ENCODE measurements at regions not wholly inside any gene's neighbourhood (a gene's known extent, or its start where the extent isn't known, plus 50 kb on each side); places are given as distances from the start of the nearest gene placed in this dataset.

DNA sequence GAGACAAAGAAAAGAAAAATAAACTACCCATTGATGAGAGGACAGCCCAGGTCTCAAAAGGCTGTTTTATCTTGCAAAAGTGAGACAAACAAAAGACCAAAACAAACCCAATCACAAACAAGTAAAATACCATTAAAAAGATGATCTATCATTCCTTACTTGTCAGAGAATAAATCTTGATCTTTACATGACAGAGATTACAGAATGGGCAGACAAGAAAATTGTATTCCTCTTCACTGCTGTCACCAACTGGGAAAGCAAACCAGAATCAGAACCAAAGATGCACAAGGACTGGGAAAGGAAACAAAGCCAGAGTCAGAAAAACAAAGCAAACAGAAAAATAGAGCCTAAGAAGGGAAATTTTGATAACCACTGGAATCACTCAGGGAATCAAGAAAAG, 444.0 kb upstream of the PDE3A start:
- Mint-ChIP-seq H3K27me3 (ENCODE audit: unreplicated experiment) (no peaks in the 10 kb centered on the region), H3K9me3 (ENCODE audit: unreplicated experiment) (peaks cover 2% of the 10 kb centered on the region), H3K36me3 (ENCODE audit: unreplicated experiment) (no peaks in the 10 kb centered on the region), H3K4me3 (ENCODE audit: unreplicated experiment) (no peak overlapping the region), H3K27ac (ENCODE audit: unreplicated experiment) (no peak overlapping the region), H3K4me1 (ENCODE audit: low read depth, unreplicated experiment) (peaks cover 12% of the 10 kb centered on the region)
- TF ChIP-seq, protein P1, sequence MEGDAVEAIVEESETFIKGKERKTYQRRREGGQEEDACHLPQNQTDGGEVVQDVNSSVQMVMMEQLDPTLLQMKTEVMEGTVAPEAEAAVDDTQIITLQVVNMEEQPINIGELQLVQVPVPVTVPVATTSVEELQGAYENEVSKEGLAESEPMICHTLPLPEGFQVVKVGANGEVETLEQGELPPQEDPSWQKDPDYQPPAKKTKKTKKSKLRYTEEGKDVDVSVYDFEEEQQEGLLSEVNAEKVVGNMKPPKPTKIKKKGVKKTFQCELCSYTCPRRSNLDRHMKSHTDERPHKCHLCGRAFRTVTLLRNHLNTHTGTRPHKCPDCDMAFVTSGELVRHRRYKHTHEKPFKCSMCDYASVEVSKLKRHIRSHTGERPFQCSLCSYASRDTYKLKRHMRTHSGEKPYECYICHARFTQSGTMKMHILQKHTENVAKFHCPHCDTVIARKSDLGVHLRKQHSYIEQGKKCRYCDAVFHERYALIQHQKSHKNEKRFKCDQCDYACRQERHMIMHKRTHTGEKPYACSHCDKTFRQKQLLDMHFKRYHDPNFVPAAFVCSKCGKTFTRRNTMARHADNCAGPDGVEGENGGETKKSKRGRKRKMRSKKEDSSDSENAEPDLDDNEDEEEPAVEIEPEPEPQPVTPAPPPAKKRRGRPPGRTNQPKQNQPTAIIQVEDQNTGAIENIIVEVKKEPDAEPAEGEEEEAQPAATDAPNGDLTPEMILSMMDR (IDR thresholded peaks at IDR 0.05; ENCODE audit: partially characterized antibody, unreplicated experiment): no peak
- DNase-seq: no peak

GRCh38 chr12:19925841-19926240, 442.5 kb upstream of the PDE3A start:
- Mint-ChIP-seq H3K36me3 (ENCODE audit: unreplicated experiment) (no peaks in the 10 kb centered on the region), H3K4me1 (ENCODE audit: low read depth, unreplicated experiment) (peaks cover 12% of the 10 kb centered on the region), H3K9me3 (ENCODE audit: unreplicated experiment) (peaks cover 2% of the 10 kb centered on the region), H3K27me3 (ENCODE audit: unreplicated experiment) (no peaks in the 10 kb centered on the region), H3K27ac (ENCODE audit: unreplicated experiment) (peak overlapping the region; percentile 67), H3K4me3 (ENCODE audit: unreplicated experiment) (peak overlapping the region; percentile 20)
- DNase-seq: no peak
- TF ChIP-seq, protein P1 (IDR thresholded peaks at IDR 0.05; ENCODE audit: partially characterized antibody, unreplicated experiment): no peak

DNA sequence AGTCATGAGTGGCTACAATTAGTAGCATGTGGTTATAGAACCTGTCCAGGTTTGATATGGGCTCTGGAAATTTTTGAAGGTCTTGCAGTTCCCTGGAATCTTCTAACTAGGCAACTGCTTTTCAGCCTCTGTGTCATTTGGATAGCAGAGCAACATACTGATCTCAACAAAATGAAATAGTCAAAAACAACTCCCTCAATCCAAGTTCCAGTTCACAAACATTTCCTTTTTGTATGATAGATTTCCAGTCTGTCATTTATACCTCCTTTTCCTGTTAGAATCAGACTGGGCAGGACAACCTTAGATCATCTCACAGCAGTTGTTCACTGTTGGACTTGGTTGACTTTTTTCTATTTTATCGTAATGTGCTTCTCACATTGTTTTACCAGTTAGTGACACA, 442.1 kb upstream of the PDE3A start:
- H3K27me3 Mint-ChIP-seq (ENCODE audit: unreplicated experiment): no peaks in the 10 kb centered on the region
- DNase-seq: no peak
- H3K36me3 Mint-ChIP-seq (ENCODE audit: unreplicated experiment): no peaks in the 10 kb centered on the region
- peaks cover 2% of the 10 kb centered on the region for H3K9me3 Mint-ChIP-seq (ENCODE audit: unreplicated experiment)
- TF ChIP-seq, protein P1 (IDR thresholded peaks at IDR 0.05; ENCODE audit: partially characterized antibody, unreplicated experiment): no peak
- H3K27ac Mint-ChIP-seq (ENCODE audit: unreplicated experiment): peak overlapping the region; percentile 67
- H3K4me1 Mint-ChIP-seq (ENCODE audit: low read depth, unreplicated experiment): peaks cover 12% of the 10 kb centered on the region
- no peak overlapping the region for H3K4me3 Mint-ChIP-seq (ENCODE audit: unreplicated experiment)

DNA sequence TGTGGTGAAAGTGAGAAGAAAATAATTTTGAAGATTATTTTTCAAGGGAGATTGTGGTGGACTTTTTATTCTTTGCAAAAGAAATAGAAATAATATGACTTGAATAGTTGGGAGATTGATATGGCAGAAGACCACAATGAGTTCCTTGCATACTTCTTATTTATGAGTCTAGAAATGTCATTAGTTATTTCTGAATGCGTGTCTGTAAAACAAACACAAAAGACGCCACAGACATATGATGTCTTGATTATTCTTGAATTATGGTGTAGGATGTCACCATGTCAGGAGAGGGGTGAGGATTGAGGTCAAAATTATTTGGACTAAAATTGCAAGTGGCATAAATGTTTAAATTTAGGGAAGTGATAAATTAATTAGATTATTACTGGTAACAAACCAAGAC, 440.7 kb upstream of the PDE3A start:
- Mint-ChIP-seq H3K4me1 (ENCODE audit: low read depth, unreplicated experiment) (peaks cover 18% of the 10 kb centered on the region), H3K27ac (ENCODE audit: unreplicated experiment) (no peak overlapping the region), H3K36me3 (ENCODE audit: unreplicated experiment) (no peaks in the 10 kb centered on the region), H3K4me3 (ENCODE audit: unreplicated experiment) (no peak overlapping the region), H3K9me3 (ENCODE audit: unreplicated experiment) (peaks cover 2% of the 10 kb centered on the region), H3K27me3 (ENCODE audit: unreplicated experiment) (no peaks in the 10 kb centered on the region)
- no peak for DNase-seq
- TF ChIP-seq, protein P1 (IDR thresholded peaks at IDR 0.05; ENCODE audit: partially characterized antibody, unreplicated experiment): no peak

DNA sequence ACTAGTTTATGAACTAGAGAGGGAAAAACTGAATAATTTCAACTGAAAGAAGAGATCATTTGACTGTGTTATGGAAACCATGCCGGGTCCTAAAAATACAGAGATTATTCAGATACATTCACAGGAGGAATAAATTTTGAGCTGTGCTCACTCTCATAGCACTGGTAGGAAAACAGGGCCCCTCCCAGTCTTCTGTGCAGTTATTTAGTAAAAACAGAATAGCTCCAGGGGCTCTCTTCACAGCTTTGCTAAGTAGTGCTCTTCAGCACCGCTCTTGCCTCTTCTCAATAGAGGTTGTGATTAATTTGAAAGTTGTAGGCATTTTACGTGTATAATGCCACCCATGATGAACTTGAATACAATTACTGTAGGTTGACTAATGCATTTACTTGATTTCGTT, 435.9 kb upstream of the PDE3A start:
- TF ChIP-seq, protein P1 (IDR thresholded peaks at IDR 0.05; ENCODE audit: partially characterized antibody, unreplicated experiment): no peak
- H3K4me1 Mint-ChIP-seq (ENCODE audit: low read depth, unreplicated experiment): peaks cover 6% of the 10 kb centered on the region
- no peak overlapping the region for H3K4me3 Mint-ChIP-seq (ENCODE audit: unreplicated experiment)
- no peak for DNase-seq
- H3K9me3 Mint-ChIP-seq (ENCODE audit: unreplicated experiment): no peaks in the 10 kb centered on the region
- H3K27ac Mint-ChIP-seq (ENCODE audit: unreplicated experiment): no peak overlapping the region
- H3K27me3 Mint-ChIP-seq (ENCODE audit: unreplicated experiment): no peaks in the 10 kb centered on the region
- no peaks in the 10 kb centered on the region for H3K36me3 Mint-ChIP-seq (ENCODE audit: unreplicated experiment)
